ENCODE measurements at regions not wholly inside any gene's neighbourhood (a gene's known extent, or its start where the extent isn't known, plus 50 kb on each side); places are given as distances from the start of the nearest gene placed in this dataset.

DNA sequence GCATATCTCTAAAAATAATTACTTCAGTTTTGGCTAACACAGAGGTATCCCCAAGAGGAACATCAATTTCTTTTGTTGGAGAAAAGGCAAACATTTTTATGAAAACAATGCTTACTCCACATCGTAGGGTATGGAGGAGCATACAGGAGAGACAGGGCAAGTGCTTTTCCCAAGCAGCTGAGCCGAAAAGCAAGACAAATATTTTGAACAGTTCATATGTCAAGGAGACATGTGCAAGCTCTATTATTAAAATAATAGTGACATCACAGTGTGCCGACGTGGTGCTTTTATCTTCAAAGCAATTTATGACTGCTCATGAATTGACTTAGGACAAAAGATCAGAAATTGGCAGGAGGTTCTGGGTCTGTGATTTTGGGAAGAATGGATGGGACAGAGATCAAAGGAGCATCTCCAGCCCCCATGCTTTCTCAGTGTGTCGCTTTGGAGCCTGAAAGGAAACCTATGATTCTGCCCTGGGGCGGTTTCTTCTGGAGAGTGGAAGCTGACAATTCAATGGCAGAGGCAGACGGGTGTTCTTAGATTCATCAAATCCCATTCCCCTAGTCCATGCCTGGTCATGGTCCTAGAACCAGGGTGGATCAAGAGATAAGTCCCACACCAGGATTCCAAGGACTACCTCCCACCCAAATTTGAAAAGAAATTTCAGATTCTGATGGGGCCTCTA is 97.1 kb downstream of the JCAD start:
- CTCF ChIA-PET, result no interaction called here
- POLR2A ChIA-PET, result no interaction called here
- TF ChIP-seq, protein P1, sequence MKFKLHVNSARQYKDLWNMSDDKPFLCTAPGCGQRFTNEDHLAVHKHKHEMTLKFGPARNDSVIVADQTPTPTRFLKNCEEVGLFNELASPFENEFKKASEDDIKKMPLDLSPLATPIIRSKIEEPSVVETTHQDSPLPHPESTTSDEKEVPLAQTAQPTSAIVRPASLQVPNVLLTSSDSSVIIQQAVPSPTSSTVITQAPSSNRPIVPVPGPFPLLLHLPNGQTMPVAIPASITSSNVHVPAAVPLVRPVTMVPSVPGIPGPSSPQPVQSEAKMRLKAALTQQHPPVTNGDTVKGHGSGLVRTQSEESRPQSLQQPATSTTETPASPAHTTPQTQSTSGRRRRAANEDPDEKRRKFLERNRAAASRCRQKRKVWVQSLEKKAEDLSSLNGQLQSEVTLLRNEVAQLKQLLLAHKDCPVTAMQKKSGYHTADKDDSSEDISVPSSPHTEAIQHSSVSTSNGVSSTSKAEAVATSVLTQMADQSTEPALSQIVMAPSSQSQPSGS (IDR thresholded peaks at IDR 0.05; ENCODE audit: low read length), result no peak
- no peak for TF ChIP-seq NBN (IDR thresholded peaks at IDR 0.05)
- TF ChIP-seq POLR2AphosphoS2 (IDR thresholded peaks at IDR 0.05; ENCODE audit: low read depth, low read length), result no peak
- no peak for TF ChIP-seq CREB1 (IDR thresholded peaks at IDR 0.05; ENCODE audit: low read depth)
- TF ChIP-seq TCF12 (IDR thresholded peaks at IDR 0.05; ENCODE audit: low read depth, low read length), result no peak
- TF ChIP-seq RB1 (IDR thresholded peaks at IDR 0.05; ENCODE audit: borderline replicate concordance), result no peak
- TF ChIP-seq ZNF274 (IDR thresholded peaks at IDR 0.05; ENCODE audit: insufficient read depth, insufficient read length), result no peak
- no peak for TF ChIP-seq CHD4 (IDR thresholded peaks at IDR 0.05)
- TF ChIP-seq, protein P2, sequence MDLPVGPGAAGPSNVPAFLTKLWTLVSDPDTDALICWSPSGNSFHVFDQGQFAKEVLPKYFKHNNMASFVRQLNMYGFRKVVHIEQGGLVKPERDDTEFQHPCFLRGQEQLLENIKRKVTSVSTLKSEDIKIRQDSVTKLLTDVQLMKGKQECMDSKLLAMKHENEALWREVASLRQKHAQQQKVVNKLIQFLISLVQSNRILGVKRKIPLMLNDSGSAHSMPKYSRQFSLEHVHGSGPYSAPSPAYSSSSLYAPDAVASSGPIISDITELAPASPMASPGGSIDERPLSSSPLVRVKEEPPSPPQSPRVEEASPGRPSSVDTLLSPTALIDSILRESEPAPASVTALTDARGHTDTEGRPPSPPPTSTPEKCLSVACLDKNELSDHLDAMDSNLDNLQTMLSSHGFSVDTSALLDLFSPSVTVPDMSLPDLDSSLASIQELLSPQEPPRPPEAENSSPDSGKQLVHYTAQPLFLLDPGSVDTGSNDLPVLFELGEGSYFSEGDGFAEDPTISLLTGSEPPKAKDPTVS (IDR thresholded peaks at IDR 0.05; ENCODE audit: low read depth, low read length), result no peak
- TF ChIP-seq, protein P3, sequence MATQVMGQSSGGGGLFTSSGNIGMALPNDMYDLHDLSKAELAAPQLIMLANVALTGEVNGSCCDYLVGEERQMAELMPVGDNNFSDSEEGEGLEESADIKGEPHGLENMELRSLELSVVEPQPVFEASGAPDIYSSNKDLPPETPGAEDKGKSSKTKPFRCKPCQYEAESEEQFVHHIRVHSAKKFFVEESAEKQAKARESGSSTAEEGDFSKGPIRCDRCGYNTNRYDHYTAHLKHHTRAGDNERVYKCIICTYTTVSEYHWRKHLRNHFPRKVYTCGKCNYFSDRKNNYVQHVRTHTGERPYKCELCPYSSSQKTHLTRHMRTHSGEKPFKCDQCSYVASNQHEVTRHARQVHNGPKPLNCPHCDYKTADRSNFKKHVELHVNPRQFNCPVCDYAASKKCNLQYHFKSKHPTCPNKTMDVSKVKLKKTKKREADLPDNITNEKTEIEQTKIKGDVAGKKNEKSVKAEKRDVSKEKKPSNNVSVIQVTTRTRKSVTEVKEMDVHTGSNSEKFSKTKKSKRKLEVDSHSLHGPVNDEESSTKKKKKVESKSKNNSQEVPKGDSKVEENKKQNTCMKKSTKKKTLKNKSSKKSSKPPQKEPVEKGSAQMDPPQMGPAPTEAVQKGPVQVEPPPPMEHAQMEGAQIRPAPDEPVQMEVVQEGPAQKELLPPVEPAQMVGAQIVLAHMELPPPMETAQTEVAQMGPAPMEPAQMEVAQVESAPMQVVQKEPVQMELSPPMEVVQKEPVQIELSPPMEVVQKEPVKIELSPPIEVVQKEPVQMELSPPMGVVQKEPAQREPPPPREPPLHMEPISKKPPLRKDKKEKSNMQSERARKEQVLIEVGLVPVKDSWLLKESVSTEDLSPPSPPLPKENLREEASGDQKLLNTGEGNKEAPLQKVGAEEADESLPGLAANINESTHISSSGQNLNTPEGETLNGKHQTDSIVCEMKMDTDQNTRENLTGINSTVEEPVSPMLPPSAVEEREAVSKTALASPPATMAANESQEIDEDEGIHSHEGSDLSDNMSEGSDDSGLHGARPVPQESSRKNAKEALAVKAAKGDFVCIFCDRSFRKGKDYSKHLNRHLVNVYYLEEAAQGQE (IDR thresholded peaks at IDR 0.05; ENCODE audit: low read depth, low read length), result no peak
- TF ChIP-seq SMAD5 (IDR thresholded peaks at IDR 0.05; ENCODE audit: low read depth), result no peak
- TF ChIP-seq, protein P4, sequence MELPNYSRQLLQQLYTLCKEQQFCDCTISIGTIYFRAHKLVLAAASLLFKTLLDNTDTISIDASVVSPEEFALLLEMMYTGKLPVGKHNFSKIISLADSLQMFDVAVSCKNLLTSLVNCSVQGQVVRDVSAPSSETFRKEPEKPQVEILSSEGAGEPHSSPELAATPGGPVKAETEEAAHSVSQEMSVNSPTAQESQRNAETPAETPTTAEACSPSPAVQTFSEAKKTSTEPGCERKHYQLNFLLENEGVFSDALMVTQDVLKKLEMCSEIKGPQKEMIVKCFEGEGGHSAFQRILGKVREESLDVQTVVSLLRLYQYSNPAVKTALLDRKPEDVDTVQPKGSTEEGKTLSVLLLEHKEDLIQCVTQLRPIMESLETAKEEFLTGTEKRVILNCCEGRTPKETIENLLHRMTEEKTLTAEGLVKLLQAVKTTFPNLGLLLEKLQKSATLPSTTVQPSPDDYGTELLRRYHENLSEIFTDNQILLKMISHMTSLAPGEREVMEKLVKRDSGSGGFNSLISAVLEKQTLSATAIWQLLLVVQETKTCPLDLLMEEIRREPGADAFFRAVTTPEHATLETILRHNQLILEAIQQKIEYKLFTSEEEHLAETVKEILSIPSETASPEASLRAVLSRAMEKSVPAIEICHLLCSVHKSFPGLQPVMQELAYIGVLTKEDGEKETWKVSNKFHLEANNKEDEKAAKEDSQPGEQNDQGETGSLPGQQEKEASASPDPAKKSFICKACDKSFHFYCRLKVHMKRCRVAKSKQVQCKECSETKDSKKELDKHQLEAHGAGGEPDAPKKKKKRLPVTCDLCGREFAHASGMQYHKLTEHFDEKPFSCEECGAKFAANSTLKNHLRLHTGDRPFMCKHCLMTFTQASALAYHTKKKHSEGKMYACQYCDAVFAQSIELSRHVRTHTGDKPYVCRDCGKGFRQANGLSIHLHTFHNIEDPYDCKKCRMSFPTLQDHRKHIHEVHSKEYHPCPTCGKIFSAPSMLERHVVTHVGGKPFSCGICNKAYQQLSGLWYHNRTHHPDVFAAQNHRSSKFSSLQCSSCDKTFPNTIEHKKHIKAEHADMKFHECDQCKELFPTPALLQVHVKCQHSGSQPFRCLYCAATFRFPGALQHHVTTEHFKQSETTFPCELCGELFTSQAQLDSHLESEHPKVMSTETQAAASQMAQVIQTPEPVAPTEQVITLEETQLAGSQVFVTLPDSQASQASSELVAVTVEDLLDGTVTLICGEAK (IDR thresholded peaks at IDR 0.05; ENCODE audit: borderline replicate concordance), result no peak
- TF ChIP-seq, protein P5, sequence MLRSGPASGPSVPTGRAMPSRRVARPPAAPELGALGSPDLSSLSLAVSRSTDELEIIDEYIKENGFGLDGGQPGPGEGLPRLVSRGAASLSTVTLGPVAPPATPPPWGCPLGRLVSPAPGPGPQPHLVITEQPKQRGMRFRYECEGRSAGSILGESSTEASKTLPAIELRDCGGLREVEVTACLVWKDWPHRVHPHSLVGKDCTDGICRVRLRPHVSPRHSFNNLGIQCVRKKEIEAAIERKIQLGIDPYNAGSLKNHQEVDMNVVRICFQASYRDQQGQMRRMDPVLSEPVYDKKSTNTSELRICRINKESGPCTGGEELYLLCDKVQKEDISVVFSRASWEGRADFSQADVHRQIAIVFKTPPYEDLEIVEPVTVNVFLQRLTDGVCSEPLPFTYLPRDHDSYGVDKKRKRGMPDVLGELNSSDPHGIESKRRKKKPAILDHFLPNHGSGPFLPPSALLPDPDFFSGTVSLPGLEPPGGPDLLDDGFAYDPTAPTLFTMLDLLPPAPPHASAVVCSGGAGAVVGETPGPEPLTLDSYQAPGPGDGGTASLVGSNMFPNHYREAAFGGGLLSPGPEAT (IDR thresholded peaks at IDR 0.05; ENCODE audit: low read depth), result no peak

More for the DNA sequence above, 97.1 kb downstream of the JCAD start:
- SMC1A ChIA-PET (ENCODE audit: uncharacterized antibody, unreplicated experiment), result no interaction called here
- WGBS (ENCODE audit: insufficient coverage, insufficient replicate concordance, low lambda C conversion rate, missing lambda C conversion rate), result 16% methylated on average over 7 of the region's 7 CpGs
- BruUV-seq (replicated peaks), result no TSS peak
- intact Hi-C loops (cut with micrococcal nuclease; ENCODE audit: unreplicated experiment), result no loop called here
- DNase-seq (ENCODE audit: low read depth, low spot score) (no peak), ATAC-seq (no peak), FAIRE-seq (no peak)
- H2AFZ ChIP-seq (ENCODE audit: control insufficient read depth, low read depth, low read length), result no peak overlapping the region
- in situ Hi-C loops (cut with MboI), result no loop called here
- H3K79me2 ChIP-seq (ENCODE audit: control insufficient read depth, insufficient read depth, low read length), result no peaks in the 10 kb centered on the region
- no peaks in the 10 kb centered on the region for H3K36me3 ChIP-seq (ENCODE audit: control insufficient read depth in 2 of 2, insufficient read depth in 2 of 2, low read length in 1 of 2)
- H3K4me3 ChIP-seq, result no peak overlapping the region
- no peaks in the 10 kb centered on the region for H4K20me1 ChIP-seq (ENCODE audit: control insufficient read depth, insufficient read depth)
- no peak overlapping the region for H3K4me2 ChIP-seq (ENCODE audit: control insufficient read depth, insufficient read depth)
- no peak overlapping the region for H3K27ac ChIP-seq (ENCODE audit: control insufficient read depth, insufficient read depth)
- H3K27me3 ChIP-seq (replicated peaks in 1 of 2; ENCODE audit: control insufficient read depth in 2 of 2, insufficient read depth in 2 of 2, low read length in 1 of 2), result peaks cover 0 to 4% of the 10 kb centered on the region in 2 experiments; a peak in 2 of 4 replicates
- H3K9ac ChIP-seq (ENCODE audit: control insufficient read depth, insufficient read depth, low read length), result no peak overlapping the region
- H3K9me3 ChIP-seq (replicated peaks; ENCODE audit: control insufficient read depth, insufficient read depth, low read length), result no peaks in the 10 kb centered on the region
- RAD21 ChIA-PET (ENCODE audit: unreplicated experiment), result no interaction called here
- H3K4me1 ChIP-seq (ENCODE audit: control insufficient read depth, insufficient read depth, low read length), result no peaks in the 10 kb centered on the region
